Upper lobe of right lung (tissue), 1 donor: ENCODE measurements at regions not wholly inside any gene's neighbourhood (a gene's known extent, or its start where the extent isn't known, plus 50 kb on each side); places are given as distances from the start of the nearest gene placed in this dataset.

Source experiments
- ATAC-seq: fragments of 200-7000 bp; cut with Tn5 transposase; one replicate; pipeline ENCODE4 v1.9.1; 2020; ENCODE audit warnings: mild to moderate bottlenecking, moderate library complexity
- DNase-seq: peaks from one replicate; pipeline ENCODE4 v3.0.0-alpha.2; 2020
- H3K27ac ChIP-seq: fragments of 200-600 bp; one replicate; pipeline ENCODE4 v1.8.0; 2022
- H3K27me3 ChIP-seq: fragments of 200-600 bp; one replicate; pipeline ENCODE4 v1.8.0; 2022; ENCODE audit warnings: mild to moderate bottlenecking
- H3K36me3 ChIP-seq: fragments of 200-600 bp; one replicate; pipeline ENCODE4 v1.8.0; 2022
- H3K4me1 ChIP-seq: fragments of 200-600 bp; one replicate; pipeline ENCODE4 v1.8.0; 2022
- H3K4me3 ChIP-seq: fragments of 200-600 bp; one replicate; pipeline ENCODE4 v1.8.0; 2022; ENCODE audit warnings: mild to moderate bottlenecking
- H3K9me3 ChIP-seq: fragments of 200-600 bp; one replicate; pipeline ENCODE4 v1.8.0; 2022
- intact Hi-C: fragments of 100-400 bp; cut with DNase I; formaldehyde crosslinking; loops from one replicate; pipeline ENCODE4 v1.11.0; 2022
- TF ChIP-seq, protein P1 (sequence below): fragments of 200-600 bp; IDR thresholded peaks from one replicate; pipeline ENCODE4 v1.8.0; 2022; ENCODE audit warnings: antibody characterized with exemption
- donor health status: DM: no; HTN: yes; CAD: no; lungs with severe emphysema.

DNA sequence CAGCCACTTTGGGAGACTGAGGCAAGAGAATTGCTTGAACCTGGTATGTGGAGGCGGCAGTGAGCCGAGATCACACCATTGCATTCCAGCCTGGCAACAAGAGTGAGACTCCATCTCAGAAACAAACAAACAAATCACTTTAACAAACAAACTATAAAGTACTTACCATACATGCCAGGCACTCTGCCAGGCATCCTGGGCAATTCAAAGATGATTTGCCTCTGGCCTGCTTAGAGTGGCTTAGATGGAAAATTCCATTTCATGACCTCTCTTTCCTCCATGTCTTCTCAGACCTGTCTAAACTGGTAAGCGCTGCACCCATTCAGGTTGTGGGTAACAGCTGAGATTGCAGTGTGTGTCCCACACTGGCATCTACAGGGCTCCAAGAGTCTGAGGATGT is 273.2 kb downstream of the BCL2 start:
- intact Hi-C loops = no loop called here
- TF ChIP-seq, protein P1, sequence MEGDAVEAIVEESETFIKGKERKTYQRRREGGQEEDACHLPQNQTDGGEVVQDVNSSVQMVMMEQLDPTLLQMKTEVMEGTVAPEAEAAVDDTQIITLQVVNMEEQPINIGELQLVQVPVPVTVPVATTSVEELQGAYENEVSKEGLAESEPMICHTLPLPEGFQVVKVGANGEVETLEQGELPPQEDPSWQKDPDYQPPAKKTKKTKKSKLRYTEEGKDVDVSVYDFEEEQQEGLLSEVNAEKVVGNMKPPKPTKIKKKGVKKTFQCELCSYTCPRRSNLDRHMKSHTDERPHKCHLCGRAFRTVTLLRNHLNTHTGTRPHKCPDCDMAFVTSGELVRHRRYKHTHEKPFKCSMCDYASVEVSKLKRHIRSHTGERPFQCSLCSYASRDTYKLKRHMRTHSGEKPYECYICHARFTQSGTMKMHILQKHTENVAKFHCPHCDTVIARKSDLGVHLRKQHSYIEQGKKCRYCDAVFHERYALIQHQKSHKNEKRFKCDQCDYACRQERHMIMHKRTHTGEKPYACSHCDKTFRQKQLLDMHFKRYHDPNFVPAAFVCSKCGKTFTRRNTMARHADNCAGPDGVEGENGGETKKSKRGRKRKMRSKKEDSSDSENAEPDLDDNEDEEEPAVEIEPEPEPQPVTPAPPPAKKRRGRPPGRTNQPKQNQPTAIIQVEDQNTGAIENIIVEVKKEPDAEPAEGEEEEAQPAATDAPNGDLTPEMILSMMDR = no peak
- H3K27ac ChIP-seq = no peak overlapping the region

DNA sequence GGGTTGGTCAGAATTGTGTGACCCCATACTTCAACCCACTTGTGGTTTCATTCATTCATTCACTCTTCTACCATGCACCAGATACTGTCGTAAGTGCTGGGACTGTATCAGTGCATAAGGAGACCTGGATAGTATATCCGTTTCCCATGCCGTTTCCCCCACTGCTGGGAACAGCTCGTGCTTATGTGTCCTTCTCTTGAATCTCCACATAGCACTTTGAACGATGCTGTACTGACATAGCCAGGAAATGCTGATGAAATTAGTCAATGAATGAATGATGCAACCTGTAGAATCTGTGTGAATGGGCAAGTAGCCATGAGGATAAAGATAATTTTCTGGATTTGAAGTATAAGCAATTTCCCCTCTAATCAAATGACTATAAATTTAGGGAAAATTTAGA is 276.1 kb downstream of the BCL2 start:
- ATAC-seq = no peak
- TF ChIP-seq, protein P1 = no peak
- intact Hi-C loops = no loop called here

More for the DNA sequence above, 273.2 kb downstream of the BCL2 start:
- H3K36me3 ChIP-seq = no peaks in the 10 kb centered on the region
- H3K27me3 ChIP-seq = peaks cover 4% of the 10 kb centered on the region
- no peaks in the 10 kb centered on the region for H3K9me3 ChIP-seq
- H3K4me3 ChIP-seq = no peak overlapping the region
- DNase-seq (no peak), ATAC-seq (no peak)
- no peaks in the 10 kb centered on the region for H3K4me1 ChIP-seq

GRCh38 chr18:63042351-63042750 is 277.2 kb downstream of the BCL2 start:
- ATAC-seq = no peak
- intact Hi-C loops = no loop called here

More for the DNA sequence above, 276.1 kb downstream of the BCL2 start:
- H3K4me3 ChIP-seq = no peak overlapping the region
- H3K36me3 ChIP-seq = no peaks in the 10 kb centered on the region
- H3K27ac ChIP-seq = no peak overlapping the region
- H3K4me1 ChIP-seq = no peaks in the 10 kb centered on the region
- peaks cover 4% of the 10 kb centered on the region for H3K27me3 ChIP-seq
- no peaks in the 10 kb centered on the region for H3K9me3 ChIP-seq
- DNase-seq = no peak

DNA sequence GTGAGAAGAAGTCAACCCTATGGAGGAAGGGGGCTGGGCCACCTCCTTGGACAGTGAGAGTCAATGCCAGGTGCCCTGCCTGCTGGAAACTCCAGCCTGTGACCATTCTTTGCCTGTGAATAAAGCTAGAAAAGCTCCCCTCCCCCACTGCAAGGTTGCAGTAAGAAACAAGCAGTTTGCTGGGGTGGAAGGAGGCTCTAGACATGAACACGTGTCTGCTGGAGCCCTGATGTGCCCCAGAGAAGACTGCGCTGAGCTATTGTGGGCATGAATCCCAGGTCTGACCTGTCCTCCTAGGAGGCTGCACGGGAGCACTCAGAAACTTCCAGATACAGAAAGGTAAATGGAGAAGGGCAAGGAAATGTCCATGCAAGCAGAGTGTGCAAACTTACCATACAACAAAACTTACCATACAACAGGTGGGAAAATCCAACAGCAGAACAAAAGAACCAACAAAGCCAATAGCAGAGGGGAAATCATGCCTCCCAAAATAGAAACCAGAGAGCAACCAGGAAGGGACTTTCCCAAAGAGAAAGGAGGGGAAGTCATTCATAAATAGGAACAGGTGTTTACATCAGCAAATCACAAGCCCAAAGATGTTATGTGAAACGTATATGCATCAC is 278.7 kb downstream of the BCL2 start:
- H3K9me3 ChIP-seq = no peaks in the 10 kb centered on the region
- ATAC-seq (no peak), DNase-seq (no peak)
- H3K4me3 ChIP-seq = no peak overlapping the region
- no peaks in the 10 kb centered on the region for H3K4me1 ChIP-seq
- no peak overlapping the region for H3K27ac ChIP-seq
- intact Hi-C loops = no loop called here
- TF ChIP-seq, protein P1 = no peak
- H3K36me3 ChIP-seq = no peaks in the 10 kb centered on the region
- no peaks in the 10 kb centered on the region for H3K27me3 ChIP-seq

More at GRCh38 chr18:63042351-63042750, 277.2 kb downstream of the BCL2 start:
- Histone ChIP-seq H3K9me3 (no peaks in the 10 kb centered on the region), H3K36me3 (no peaks in the 10 kb centered on the region), H3K4me1 (no peaks in the 10 kb centered on the region), H3K4me3 (no peak overlapping the region), H3K27me3 (peaks cover 4% of the 10 kb centered on the region), H3K27ac (no peak overlapping the region)
- TF ChIP-seq, protein P1 = no peak
- no peak for DNase-seq

- ATAC-seq (no peak), DNase-seq (no peak)
- Histone ChIP-seq H3K27me3 (no peaks in the 10 kb centered on the region), H3K4me1 (no peaks in the 10 kb centered on the region), H3K36me3 (no peaks in the 10 kb centered on the region), H3K27ac (no peak overlapping the region), H3K4me3 (no peak overlapping the region), H3K9me3 (no peaks in the 10 kb centered on the region)
- intact Hi-C loops = no loop called here
- TF ChIP-seq, protein P1 = no peak
Measured at GRCh38 chr18:63037491-63037890, 282.1 kb downstream of the BCL2 start.

DNA sequence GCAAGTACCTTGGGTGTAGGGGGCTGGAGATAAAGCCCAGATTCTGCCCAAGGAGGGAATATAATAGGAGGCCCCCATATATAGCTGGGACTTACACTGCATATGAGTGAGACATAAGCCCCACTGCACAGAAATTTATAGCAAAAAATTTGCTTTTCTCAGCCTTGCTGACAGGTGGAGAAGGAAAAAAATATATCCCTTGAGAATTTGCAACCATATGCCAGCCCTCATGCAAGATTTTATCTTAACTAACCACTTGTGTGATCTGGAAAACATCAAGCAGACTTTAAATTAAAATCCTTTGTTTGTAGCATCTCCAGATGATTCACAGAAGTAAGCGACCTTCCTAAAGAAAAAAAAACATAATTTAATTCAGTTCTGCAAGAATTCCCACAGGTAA is 288.2 kb downstream of the BCL2 start:
- Histone ChIP-seq H3K4me1 (no peaks in the 10 kb centered on the region), H3K27ac (no peak overlapping the region), H3K9me3 (no peaks in the 10 kb centered on the region), H3K27me3 (no peaks in the 10 kb centered on the region), H3K4me3 (no peak overlapping the region), H3K36me3 (no peaks in the 10 kb centered on the region)
- ATAC-seq (no peak), DNase-seq (no peak)
- intact Hi-C loops = no loop called here
- TF ChIP-seq, protein P1 = no peak
